DND-41 (cell line): ENCODE measurements at regions not wholly inside any gene's neighbourhood (a gene's known extent, or its start where the extent isn't known, plus 50 kb on each side); places are given as distances from the start of the nearest gene placed in this dataset.

ENCODE experiments used
- ATAC-seq: fragments of 200-7000 bp; cut with Tn5 transposase; 3 replicates; pipeline ENCODE4 v1.9.1; 2021; ENCODE audit warnings: low read depth; ENCODE audit not compliant: insufficient read depth
- DNase-seq: peaks from one replicate; pipeline ENCODE4 v3.0.0-alpha.2; 2020
- H2AFZ ChIP-seq: 2 replicates; pipeline ENCODE4 v1.6.0; 2012; ENCODE audit warnings: low read depth, low read length
- H3K27ac ChIP-seq: 2 replicates; pipeline ENCODE4 v1.5.1; 2012; ENCODE audit warnings: low read length, inconsistent platforms
- H3K27me3 ChIP-seq: fragments of 200-600 bp; sonication (generic); 2 replicates; pipeline ENCODE4 v1.6.0; 2012; ENCODE audit warnings: low read length, mild to moderate bottlenecking, inconsistent platforms; ENCODE audit not compliant: insufficient read depth, poor library complexity
- H3K36me3 ChIP-seq: 2 replicates; pipeline ENCODE4 v1.5.1; 2012; ENCODE audit warnings: low read length, inconsistent platforms; ENCODE audit not compliant: insufficient read depth
- H3K4me1 ChIP-seq: 2 replicates; pipeline ENCODE4 v1.5.1; 2012; ENCODE audit warnings: mild to moderate bottlenecking, low read length; ENCODE audit not compliant: insufficient read depth
- H3K4me2 ChIP-seq: 2 replicates; pipeline ENCODE4 v1.6.0; 2012; ENCODE audit warnings: mild to moderate bottlenecking, moderate library complexity, low read length, inconsistent platforms; ENCODE audit not compliant: insufficient read depth
- H3K4me3 ChIP-seq, 2 experiments: fragments of 200-600 bp in 1 of 2; shearing (Covaris generic) in 1 of 2; 2 replicates each; pipeline ENCODE4 v1.5.1; 2012 to 2016; ENCODE audit warnings: inconsistent platforms in 2 of 2, low read length in 2 of 2, mild to moderate bottlenecking in 2 of 2, low read depth in 1 of 2, moderate library complexity in 1 of 2
- H3K79me2 ChIP-seq: 2 replicates; pipeline ENCODE4 v1.6.0; 2012; ENCODE audit warnings: low read length, inconsistent platforms; ENCODE audit not compliant: insufficient read depth
- H3K9ac ChIP-seq: 2 replicates; pipeline ENCODE4 v1.6.0; 2012; ENCODE audit warnings: low read depth, mild to moderate bottlenecking, inconsistent platforms, low read length, moderate library complexity
- H3K9me3 ChIP-seq: 2 replicates; pipeline ENCODE4 v1.5.1; 2012; ENCODE audit warnings: low read length, moderate library complexity, mild to moderate bottlenecking, inconsistent platforms; ENCODE audit not compliant: insufficient read depth, severe bottlenecking
- H4K20me1 ChIP-seq: 2 replicates; pipeline ENCODE4 v1.6.0; 2012; ENCODE audit warnings: low read length; ENCODE audit not compliant: insufficient read depth
- EZH2 ChIP-seq: IDR thresholded peaks from 3 replicates; pipeline ENCODE4 v1.6.1; 2012; ENCODE audit warnings: borderline replicate concordance, low read depth, mild to moderate bottlenecking, moderate library complexity, low read length, inconsistent platforms; ENCODE audit not compliant: severe bottlenecking
- TF ChIP-seq, protein P1 (sequence below): IDR thresholded peaks from 2 replicates; pipeline ENCODE4 v1.5.1; 2012; ENCODE audit warnings: borderline replicate concordance, low read length, moderate library complexity, mild to moderate bottlenecking; ENCODE audit not compliant: poor library complexity, severe bottlenecking; ENCODE audit errors: extremely low read depth

DNA sequence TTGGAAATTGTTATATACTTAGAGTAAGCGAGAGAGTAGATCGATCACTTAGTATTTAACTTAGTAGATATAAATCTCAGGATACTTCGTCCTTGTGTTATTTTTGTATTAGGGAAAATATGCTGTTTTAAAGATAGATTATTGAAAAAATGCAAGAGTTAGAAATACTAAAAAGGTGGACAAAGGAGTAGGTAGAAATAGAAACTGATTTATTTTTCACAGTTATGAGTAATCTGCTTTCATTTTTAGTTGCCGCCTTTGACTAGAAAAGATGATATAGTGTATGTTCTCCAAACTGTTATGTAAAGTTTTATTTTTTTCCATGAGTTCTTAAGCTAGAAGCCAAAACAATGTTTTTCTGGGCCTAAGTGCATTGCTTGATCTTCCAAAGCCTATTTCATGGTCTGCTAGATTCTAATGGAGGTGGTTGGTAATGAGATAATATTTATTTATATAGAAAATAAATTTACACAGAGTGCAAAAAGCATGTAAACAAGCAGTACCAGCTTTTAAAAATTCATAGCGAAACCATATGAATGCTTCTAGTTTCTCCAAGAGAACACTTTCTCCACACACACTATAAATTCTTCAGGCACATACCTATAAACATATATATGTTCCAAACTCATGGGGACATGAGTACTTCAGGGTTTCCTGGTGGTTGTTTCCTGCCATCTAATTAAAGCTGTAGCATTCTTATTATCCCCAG, 61.1 kb downstream of the DIPK2A start:
- DNase-seq = no peak
- H3K79me2 ChIP-seq = no peaks in the 10 kb centered on the region
- H4K20me1 ChIP-seq = no peaks in the 10 kb centered on the region
- H3K36me3 ChIP-seq = no peaks in the 10 kb centered on the region
- H2AFZ ChIP-seq = no peak overlapping the region
- no peaks in the 10 kb centered on the region for H3K9me3 ChIP-seq
- peaks cover 3% of the 10 kb centered on the region for H3K27me3 ChIP-seq
- ATAC-seq = no peak
- no peak overlapping the region for H3K4me3 ChIP-seq
- H3K27ac ChIP-seq = no peak overlapping the region
- no peaks in the 10 kb centered on the region for H3K4me1 ChIP-seq
- H3K9ac ChIP-seq = no peak overlapping the region
- TF ChIP-seq, protein P1, sequence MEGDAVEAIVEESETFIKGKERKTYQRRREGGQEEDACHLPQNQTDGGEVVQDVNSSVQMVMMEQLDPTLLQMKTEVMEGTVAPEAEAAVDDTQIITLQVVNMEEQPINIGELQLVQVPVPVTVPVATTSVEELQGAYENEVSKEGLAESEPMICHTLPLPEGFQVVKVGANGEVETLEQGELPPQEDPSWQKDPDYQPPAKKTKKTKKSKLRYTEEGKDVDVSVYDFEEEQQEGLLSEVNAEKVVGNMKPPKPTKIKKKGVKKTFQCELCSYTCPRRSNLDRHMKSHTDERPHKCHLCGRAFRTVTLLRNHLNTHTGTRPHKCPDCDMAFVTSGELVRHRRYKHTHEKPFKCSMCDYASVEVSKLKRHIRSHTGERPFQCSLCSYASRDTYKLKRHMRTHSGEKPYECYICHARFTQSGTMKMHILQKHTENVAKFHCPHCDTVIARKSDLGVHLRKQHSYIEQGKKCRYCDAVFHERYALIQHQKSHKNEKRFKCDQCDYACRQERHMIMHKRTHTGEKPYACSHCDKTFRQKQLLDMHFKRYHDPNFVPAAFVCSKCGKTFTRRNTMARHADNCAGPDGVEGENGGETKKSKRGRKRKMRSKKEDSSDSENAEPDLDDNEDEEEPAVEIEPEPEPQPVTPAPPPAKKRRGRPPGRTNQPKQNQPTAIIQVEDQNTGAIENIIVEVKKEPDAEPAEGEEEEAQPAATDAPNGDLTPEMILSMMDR = no peak
- TF ChIP-seq EZH2 = no peak
- H3K4me2 ChIP-seq = no peak overlapping the region

DNA sequence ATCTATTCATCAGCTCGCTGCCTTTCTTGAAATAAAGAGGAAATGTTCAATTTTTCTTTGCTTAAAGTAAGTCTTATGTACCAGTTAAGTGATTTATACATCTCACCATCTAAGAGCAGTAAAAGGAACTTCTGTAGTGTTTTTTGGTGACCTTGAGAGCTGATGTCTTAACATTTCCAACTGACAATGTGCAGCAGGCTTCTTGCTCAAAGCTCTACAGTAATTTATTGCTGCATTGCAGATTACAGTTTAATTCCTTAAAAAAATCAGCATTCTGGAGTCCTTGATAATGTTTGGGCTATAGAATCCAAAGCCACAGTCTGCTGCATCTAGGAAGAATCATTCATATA, 61.6 kb downstream of the DIPK2A start:
- ATAC-seq (no peak), DNase-seq (no peak)
- H3K4me2 ChIP-seq = no peak overlapping the region
- no peak overlapping the region for H3K27ac ChIP-seq
- no peak overlapping the region for H3K4me3 ChIP-seq
- H2AFZ ChIP-seq = no peak overlapping the region
- no peaks in the 10 kb centered on the region for H3K79me2 ChIP-seq
- no peaks in the 10 kb centered on the region for H3K4me1 ChIP-seq
- peaks cover 3% of the 10 kb centered on the region for H3K27me3 ChIP-seq
- H4K20me1 ChIP-seq = no peaks in the 10 kb centered on the region
- no peaks in the 10 kb centered on the region for H3K9me3 ChIP-seq
- H3K36me3 ChIP-seq = no peaks in the 10 kb centered on the region
- TF ChIP-seq, protein P1 = no peak
- TF ChIP-seq EZH2 = no peak
- no peak overlapping the region for H3K9ac ChIP-seq

GRCh38 chr3:144033863-144034262, 62.2 kb downstream of the DIPK2A start:
- TF ChIP-seq EZH2 = no peak
- TF ChIP-seq, protein P1 = no peak
- no peaks in the 10 kb centered on the region for H3K4me1 ChIP-seq
- H2AFZ ChIP-seq = no peak overlapping the region
- H3K36me3 ChIP-seq = no peaks in the 10 kb centered on the region
- H3K4me2 ChIP-seq = no peak overlapping the region
- ATAC-seq = no peak
- H3K9me3 ChIP-seq = no peaks in the 10 kb centered on the region
- peaks cover 3% of the 10 kb centered on the region for H3K27me3 ChIP-seq
- no peaks in the 10 kb centered on the region for H4K20me1 ChIP-seq
- no peak for DNase-seq
- no peak overlapping the region for H3K9ac ChIP-seq
- no peaks in the 10 kb centered on the region for H3K79me2 ChIP-seq
- no peak overlapping the region for H3K27ac ChIP-seq
- H3K4me3 ChIP-seq = no peak overlapping the region

GRCh38 chr3:144034715-144035290, 63.2 kb downstream of the DIPK2A start:
- Histone ChIP-seq H3K4me2 (no peak overlapping the region), H3K9ac (no peak overlapping the region), H3K9me3 (no peaks in the 10 kb centered on the region), H3K27ac (no peak overlapping the region), H4K20me1 (no peaks in the 10 kb centered on the region), H3K36me3 (no peaks in the 10 kb centered on the region), H3K4me3 (no peak overlapping the region), H2AFZ (no peak overlapping the region), H3K4me1 (no peaks in the 10 kb centered on the region), H3K79me2 (no peaks in the 10 kb centered on the region), H3K27me3 (peaks cover 3% of the 10 kb centered on the region)
- DNase-seq = no peak
- ATAC-seq = no peak
- no peak for TF ChIP-seq EZH2
- TF ChIP-seq, protein P1 = no peak
